Tibial nerve (tissue), 4 donors: ENCODE measurements at regions not wholly inside any gene's neighbourhood (a gene's known extent, or its start where the extent isn't known, plus 50 kb on each side); places are given as distances from the start of the nearest gene placed in this dataset.

Source experiments
- EP300 ChIP-seq, 2 donors: sonication (generic); formaldehyde crosslinking; IDR thresholded peaks; one replicate each; pipeline ENCODE4 v1.6.1; 2017; ENCODE audit warnings: antibody characterized with exemption in 2 of 2, mild to moderate bottlenecking in 1 of 2
- POLR2A ChIP-seq, 2 donors: fragments of 450-650 bp; IDR thresholded peaks; one replicate each; pipeline ENCODE4 v1.6.1; 2017; ENCODE audit warnings: antibody characterized with exemption in 2 of 2, mild to moderate bottlenecking in 2 of 2, moderate library complexity in 2 of 2
- TF ChIP-seq, protein P1 (sequence below), 5 experiments: fragments of 200-600 bp in 3 of 5; fragments of 450-650 bp in 2 of 5; sonication (generic) in 3 of 5; IDR thresholded peaks; one replicate each; pipeline ENCODE4 v1.5.1; 2016 to 2019; ENCODE audit warnings: antibody characterized with exemption in 5 of 5, mild to moderate bottlenecking in 3 of 5, moderate library complexity in 2 of 5

DNA sequence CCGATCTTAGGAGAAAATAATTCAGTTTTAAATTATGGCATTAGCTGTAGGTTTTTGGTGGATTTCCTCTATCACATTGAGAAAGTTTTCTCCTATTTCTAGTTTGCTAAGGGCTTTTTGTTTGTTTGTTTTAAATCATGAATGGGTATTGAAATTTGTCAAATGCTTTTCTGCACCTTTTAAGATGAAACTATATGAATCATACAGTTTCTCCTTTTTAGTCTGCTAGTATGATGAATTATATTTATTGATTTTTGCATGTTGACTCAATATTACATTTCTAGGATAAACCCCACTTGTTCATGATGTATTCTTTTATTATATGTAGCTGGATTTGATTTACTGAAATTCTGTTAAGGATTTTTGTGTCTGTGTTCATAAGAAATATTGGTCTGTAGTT, 70.3 kb upstream of the PIP4K2A start:
- no peak for TF ChIP-seq EP300 (IDR thresholded peaks at IDR 0.05)
- TF ChIP-seq, protein P1, sequence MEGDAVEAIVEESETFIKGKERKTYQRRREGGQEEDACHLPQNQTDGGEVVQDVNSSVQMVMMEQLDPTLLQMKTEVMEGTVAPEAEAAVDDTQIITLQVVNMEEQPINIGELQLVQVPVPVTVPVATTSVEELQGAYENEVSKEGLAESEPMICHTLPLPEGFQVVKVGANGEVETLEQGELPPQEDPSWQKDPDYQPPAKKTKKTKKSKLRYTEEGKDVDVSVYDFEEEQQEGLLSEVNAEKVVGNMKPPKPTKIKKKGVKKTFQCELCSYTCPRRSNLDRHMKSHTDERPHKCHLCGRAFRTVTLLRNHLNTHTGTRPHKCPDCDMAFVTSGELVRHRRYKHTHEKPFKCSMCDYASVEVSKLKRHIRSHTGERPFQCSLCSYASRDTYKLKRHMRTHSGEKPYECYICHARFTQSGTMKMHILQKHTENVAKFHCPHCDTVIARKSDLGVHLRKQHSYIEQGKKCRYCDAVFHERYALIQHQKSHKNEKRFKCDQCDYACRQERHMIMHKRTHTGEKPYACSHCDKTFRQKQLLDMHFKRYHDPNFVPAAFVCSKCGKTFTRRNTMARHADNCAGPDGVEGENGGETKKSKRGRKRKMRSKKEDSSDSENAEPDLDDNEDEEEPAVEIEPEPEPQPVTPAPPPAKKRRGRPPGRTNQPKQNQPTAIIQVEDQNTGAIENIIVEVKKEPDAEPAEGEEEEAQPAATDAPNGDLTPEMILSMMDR (IDR thresholded peaks at IDR 0.05): no peak
- TF ChIP-seq POLR2A (IDR thresholded peaks at IDR 0.05): no peak
